C1 segment of cervical spinal cord (tissue), 14 donors: ENCODE measurements at regions not wholly inside any gene's neighbourhood (a gene's known extent, or its start where the extent isn't known, plus 50 kb on each side); places are given as distances from the start of the nearest gene placed in this dataset.

Experiments used
- DNase-seq, 14 donors: peaks; one replicate each; lab custom pipeline; 2025; lab: John Stamatoyannopoulos, UW

GRCh38 chr10:35909121-35909720 is 267.1 kb upstream of the FZD8 start:
- DNase-seq: no peak

DNA sequence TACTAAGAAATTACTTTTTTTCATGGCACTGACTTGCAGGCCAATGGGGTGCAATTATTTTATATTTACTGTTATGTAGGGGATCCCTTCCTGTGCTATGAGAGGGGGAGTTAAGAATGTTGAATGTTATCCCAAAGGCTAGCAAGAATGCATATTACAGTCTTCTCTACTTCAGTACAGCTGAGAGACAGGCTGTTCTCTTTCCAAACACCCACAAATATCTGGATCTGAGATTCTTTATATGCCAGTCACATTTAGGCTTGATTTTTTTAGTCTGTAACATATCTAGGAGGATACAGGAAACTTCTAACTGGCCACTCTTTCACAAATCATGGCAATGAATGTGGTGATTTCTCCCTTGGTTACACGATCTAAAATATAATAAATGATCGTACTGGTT is 266.4 kb upstream of the FZD8 start:
- no peak for DNase-seq

- DNase-seq: no peak
Measured at GRCh38 chr10:35907548-35907947, 265.5 kb upstream of the FZD8 start.

DNA sequence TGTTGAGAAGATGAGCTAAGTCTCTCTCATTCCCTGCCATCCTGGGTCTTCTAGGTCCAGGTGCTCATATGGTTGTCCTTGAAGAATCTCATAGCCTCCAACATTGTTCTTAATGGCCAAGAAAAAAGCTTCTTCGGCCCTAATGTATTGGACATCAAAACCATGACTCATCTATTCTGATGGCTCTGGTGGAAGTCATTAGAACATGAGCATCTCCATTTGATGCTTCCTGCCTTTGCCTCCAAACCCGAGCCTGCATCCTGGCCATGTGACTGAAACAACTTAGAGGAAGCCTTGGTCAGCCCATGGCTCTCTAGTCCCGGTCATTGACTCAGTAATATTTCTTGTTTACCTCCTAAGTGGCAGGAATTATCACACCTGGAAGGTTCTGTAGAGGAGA is 264.1 kb upstream of the FZD8 start:
- no peak for DNase-seq

DNA sequence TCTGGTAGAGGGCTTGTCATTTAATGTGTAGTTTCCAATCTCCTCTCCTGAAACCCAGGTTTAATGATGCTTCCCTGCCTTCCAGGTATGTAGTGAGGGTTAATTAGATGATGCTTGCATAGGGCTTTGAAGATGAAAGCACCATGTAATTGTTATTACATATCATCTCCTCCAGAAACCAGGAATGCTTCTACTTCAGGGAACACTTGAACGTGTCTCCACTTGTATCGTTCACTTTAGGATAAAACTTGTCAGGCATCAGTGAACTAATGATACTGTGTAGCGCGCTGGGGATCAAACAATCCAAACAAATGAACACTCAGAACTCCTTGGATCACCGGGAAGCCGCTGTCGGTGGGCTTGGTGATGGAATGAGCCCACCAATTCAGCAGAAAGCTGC is 260.9 kb upstream of the FZD8 start:
- no peak for DNase-seq

GRCh38 chr10:35898716-35899440 is 256.8 kb upstream of the FZD8 start:
- DNase-seq: peak in 1 of 14 donors; percentile 2

- DNase-seq: no peak
Measured at GRCh38 chr10:35896001-35896400, 253.9 kb upstream of the FZD8 start.

GRCh38 chr10:35895331-35895730 is 253.2 kb upstream of the FZD8 start:
- DNase-seq: no peak

DNA sequence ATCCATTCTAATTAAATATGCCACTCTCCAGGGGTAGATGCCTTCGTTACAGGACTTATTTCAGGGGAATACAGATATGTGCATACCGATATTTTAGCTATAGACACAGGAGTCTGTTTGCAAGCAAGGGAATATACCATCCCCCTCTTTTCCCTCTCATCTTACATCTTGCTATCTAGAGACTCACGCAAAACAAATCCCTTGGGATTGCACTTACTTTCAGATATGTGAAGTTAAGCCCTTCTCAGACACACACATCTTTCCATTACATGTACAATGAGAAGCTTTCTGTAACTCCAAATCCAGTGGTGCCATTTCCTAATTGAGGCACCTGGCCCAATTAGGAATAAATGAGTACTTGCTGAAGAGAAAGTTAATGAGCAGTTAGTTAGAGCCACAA is 250.4 kb upstream of the FZD8 start:
- no peak for DNase-seq

- no peak for DNase-seq
Measured at GRCh38 chr10:35890676-35891495, 248.8 kb upstream of the FZD8 start.

GRCh38 chr10:35889971-35890675 is 248.0 kb upstream of the FZD8 start:
- DNase-seq: no peak

DNA sequence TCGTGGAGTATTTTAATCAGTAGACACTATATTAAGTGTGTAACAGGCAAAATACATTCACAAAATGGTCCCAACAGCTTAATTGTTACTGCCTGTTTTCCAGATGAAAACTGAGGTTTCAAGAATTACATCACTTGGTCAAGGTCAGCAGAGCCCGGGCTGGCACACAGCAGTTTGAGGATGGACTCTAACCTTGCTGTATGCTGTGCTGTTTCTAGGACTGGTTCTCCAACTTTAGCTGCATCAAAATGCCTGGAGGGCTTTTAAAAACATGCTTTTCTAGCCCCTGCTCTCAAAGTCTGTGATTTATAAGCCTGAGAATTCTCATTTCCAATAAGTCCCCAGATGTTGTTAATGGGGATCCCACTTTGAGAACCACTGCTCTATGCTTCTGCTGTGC is 247.1 kb upstream of the FZD8 start:
- DNase-seq: no peak

GRCh38 chr10:35888400-35888799 is 246.3 kb upstream of the FZD8 start:
- DNase-seq: no peak

DNA sequence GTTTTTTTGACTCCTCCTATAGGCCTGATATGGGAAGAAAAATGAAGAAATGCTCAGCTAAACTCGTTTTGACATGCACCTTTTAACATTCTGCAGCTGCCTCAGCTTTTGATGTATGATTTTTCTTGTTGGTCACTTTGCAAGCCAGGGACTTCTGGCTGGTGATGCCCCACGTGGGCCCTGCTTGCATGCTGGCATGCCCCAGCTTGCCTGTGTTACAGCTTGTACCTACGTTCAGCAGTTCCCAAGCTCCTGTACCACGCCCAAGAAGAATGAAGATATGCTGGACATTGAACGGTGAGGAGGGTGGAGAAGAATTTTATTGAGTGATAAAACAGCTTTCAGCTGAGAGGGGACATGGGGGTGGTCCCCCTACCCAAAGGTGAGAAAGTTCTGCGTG is 245.6 kb upstream of the FZD8 start:
- DNase-seq: no peak

DNA sequence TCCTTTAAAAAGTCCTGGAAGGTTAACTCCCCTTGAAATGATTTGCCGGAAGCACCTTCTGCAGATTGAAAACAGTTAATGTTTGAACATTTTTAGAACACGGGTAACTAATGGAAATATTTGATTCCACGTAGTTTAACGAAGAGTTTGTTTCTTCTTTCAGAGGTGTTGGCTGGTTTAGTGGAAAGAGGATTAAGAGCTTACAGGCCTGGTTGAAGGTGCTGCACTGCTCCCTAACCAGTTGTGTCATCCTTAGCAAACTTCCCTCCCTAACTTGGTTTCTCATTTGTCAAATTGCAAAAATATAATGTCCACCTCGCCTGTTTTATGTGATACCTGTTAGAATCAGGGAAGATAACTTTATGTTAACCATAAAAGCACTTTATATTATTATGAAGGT is 243.0 kb upstream of the FZD8 start:
- no peak for DNase-seq

- peak in 1 of 14 donors; percentile 5 for DNase-seq
Measured at GRCh38 chr10:35884657-35885071, 242.6 kb upstream of the FZD8 start.

DNA sequence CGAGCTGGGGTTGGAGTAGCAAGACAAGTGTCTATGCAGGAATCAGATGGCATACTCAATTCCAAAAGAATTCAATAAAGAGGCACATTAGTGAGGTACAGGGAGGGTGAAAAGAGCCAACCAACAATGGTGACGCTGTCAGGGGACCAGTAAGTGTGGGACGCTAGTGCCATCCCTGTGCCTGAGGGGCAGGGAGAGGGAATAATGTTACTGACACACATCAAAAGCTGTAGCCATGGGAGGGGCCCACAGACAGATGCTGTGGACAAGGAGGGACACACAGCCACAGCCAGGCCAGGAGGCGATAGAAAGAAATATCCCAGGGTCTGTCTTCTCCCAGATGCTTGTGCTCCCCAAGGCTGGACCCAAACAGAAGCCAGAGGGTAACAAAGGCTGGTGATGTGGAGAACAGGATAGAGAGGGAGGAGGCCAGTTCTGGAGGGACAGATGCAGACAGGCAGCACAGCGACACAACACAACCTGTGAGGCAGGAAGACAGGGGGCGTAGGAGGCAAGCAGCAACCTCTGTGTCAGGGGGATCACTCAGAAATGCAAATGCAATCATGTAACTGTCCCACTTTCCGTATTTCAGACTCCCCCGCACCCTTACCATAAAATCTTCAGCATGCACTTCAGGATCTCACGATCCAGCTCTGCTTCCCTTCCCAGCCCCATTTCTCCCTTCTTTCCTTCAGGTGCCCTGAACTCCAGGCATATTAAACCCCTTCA is 240.5 kb upstream of the FZD8 start:
- no peak for DNase-seq

DNA sequence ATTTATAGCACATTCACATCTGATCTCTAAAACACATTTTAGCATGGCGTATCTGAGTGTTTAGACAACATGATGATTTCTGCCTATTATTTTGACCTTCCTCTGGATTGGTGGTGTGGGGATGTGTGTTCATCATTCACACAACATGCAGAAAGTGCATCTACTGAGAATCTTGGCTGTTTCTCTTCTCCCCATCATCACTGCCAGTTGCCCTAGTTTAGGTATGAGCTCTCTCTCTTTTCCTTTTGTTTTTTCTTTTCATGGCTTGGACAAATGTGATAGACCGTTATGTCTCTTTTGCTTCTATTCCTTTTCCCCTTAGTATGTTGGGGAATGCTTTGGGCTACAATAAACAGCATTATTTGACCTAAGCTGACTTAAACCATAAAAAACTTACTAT is 239.2 kb upstream of the FZD8 start:
- no peak for DNase-seq

- no peak for DNase-seq
Measured at GRCh38 chr10:35876248-35876647, 234.2 kb upstream of the FZD8 start.

DNA sequence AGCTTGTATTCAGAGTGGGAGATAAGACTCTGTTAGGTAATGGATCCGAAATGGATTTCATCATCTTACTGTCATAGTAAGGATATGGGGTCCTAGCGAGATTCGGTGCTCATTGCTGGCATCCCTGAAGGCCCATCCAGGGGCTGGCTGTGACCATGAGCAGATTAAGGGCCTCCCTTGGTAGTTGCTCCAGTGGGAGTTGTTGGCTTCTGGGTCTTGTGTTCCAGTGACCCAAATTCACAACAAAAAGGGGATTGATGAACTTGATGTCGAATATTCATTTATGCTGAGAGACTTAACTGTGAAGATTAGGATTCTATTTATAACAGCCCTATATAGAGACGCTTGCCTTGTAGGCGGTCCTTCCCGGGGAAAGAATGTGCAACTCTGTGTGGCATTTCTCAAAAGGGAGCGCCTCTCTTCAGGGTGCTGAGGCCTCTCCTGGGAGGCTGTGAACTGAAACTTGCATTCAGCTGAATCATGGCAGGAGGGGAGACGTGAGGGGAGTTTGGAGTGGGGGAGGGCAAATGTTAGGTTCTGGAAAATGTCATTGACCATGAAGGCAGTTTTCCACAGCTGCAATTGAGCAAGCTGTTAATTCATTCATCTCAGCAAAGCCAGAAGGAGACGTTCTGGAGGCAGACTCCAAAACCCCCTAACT is 233.1 kb upstream of the FZD8 start:
- DNase-seq: no peak
